COLO668 (cell line): ENCODE measurements at regions not wholly inside any gene's neighbourhood (a gene's known extent, or its start where the extent isn't known, plus 50 kb on each side); places are given as distances from the start of the nearest gene placed in this dataset.
A peak's percentile ranks its signal among the peaks of the same experiment; 100 is the strongest.

ENCODE experiments used
- DNase-seq: peaks from one replicate; lab custom pipeline; 2025; ENCODE audit not compliant: unreplicated experiment; lab: John Stamatoyannopoulos, UW

GRCh38 chr17:73694491-73694890 lies 50.2 kb upstream of the SDK2 start:
- no peak for DNase-seq

- DNase-seq = no peak
These were observed 50.9 kb upstream of the SDK2 start for GRCh38 chr17:73695035-73695738.

GRCh38 chr17:73696251-73696650 lies 52.0 kb upstream of the SDK2 start:
- DNase-seq = no peak

- DNase-seq = peak; percentile 68
These were observed 53.6 kb upstream of the SDK2 start for GRCh38 chr17:73697872-73698271.

GRCh38 chr17:73698966-73699365 lies 54.7 kb upstream of the SDK2 start:
- DNase-seq = no peak

GRCh38 chr17:73701701-73702100 lies 57.5 kb upstream of the SDK2 start:
- no peak for DNase-seq

GRCh38 chr17:73703192-73703591 lies 58.9 kb upstream of the SDK2 start:
- DNase-seq = no peak

GRCh38 chr17:73703917-73704316 lies 59.7 kb upstream of the SDK2 start:
- no peak for DNase-seq

GRCh38 chr17:73705594-73705993 lies 61.3 kb upstream of the SDK2 start:
- peak; percentile 9 for DNase-seq

GRCh38 chr17:73706428-73706827 lies 62.2 kb upstream of the SDK2 start:
- DNase-seq = no peak

- DNase-seq = peak; percentile 4
These were observed 62.6 kb upstream of the SDK2 start for GRCh38 chr17:73706858-73707257.

GRCh38 chr17:73707358-73707757 lies 63.1 kb upstream of the SDK2 start:
- no peak for DNase-seq

- peak; percentile 58 for DNase-seq
These were observed 65.9 kb upstream of the SDK2 start for GRCh38 chr17:73710095-73710592.

GRCh38 chr17:73711184-73711583 lies 66.9 kb upstream of the SDK2 start:
- DNase-seq = no peak

GRCh38 chr17:73711916-73712315 lies 67.7 kb upstream of the SDK2 start:
- DNase-seq = no peak

GRCh38 chr17:73713136-73713535 lies 68.9 kb upstream of the SDK2 start:
- no peak for DNase-seq

GRCh38 chr17:73715769-73716168 lies 71.5 kb upstream of the SDK2 start:
- DNase-seq = no peak

GRCh38 chr17:73717690-73718089 lies 73.4 kb upstream of the SDK2 start:
- no peak for DNase-seq

GRCh38 chr17:73718362-73718761 lies 74.1 kb upstream of the SDK2 start:
- DNase-seq = no peak

- DNase-seq = peak; percentile 38
These were observed 74.7 kb upstream of the SDK2 start for GRCh38 chr17:73718912-73719311.

GRCh38 chr17:73719588-73720071 lies 75.4 kb upstream of the SDK2 start:
- peak; percentile 91 for DNase-seq

- peak; percentile 50 for DNase-seq
These were observed 76.1 kb upstream of the SDK2 start for GRCh38 chr17:73720187-73720834.
